HEK293 (cell line): ENCODE measurements at regions not wholly inside any gene's neighbourhood (a gene's known extent, or its start where the extent isn't known, plus 50 kb on each side); places are given as distances from the start of the nearest gene placed in this dataset.

Experiments used
- CTCF ChIA-PET: fragments of 350-600 bp; formaldehyde crosslinking; extraction: SDS; loops from one replicate; lab custom pipeline; 2021; ENCODE audit warnings: antibody characterized with exemption; lab: Yijun Ruan, JAX
- POLR2A ChIA-PET: fragments of 300-600 bp; formaldehyde crosslinking; extraction: SDS; loops from one replicate; lab custom pipeline; 2020; ENCODE audit warnings: antibody characterized with exemption, inconsistent platforms; lab: Yijun Ruan, JAX
- H3K27ac ChIP-seq: fragments of 200-500 bp; sonication (Bioruptor generic); 2 replicates; pipeline ENCODE4 v1.5.1; 2014; ENCODE audit warnings: low read depth, low read length, control low read depth, inconsistent platforms; ENCODE audit errors: extremely low read depth
- H3K36me3 ChIP-seq, 2 experiments: fragments of 200-500 bp in 1 of 2; sonication (Bioruptor generic) in 1 of 2; 1 replicate in 1 of 2; 2 replicates in 1 of 2; pipeline ENCODE4 v1.5.1; 2014 to 2017; ENCODE audit warnings: inconsistent platforms in 2 of 2, low read length in 2 of 2; ENCODE audit not compliant: control insufficient read depth in 2 of 2, insufficient read depth in 1 of 2
- H3K4me1 ChIP-seq: fragments of 200-500 bp; sonication (Bioruptor generic); 2 replicates; pipeline ENCODE4 v1.5.1; 2014; ENCODE audit warnings: mild to moderate bottlenecking, low read length, inconsistent platforms; ENCODE audit not compliant: control insufficient read depth, insufficient read depth
- H3K4me3 ChIP-seq: 2 replicates; pipeline ENCODE4 v1.5.1; 2011; ENCODE audit warnings: low read depth, mild to moderate bottlenecking, control low read depth, low read length, moderate library complexity
- H3K9me3 ChIP-seq: fragments of 200-500 bp; sonication (Bioruptor generic); 2 replicates; pipeline ENCODE4 v1.5.1; 2014; ENCODE audit warnings: low read depth, low read length, inconsistent platforms; ENCODE audit not compliant: control insufficient read depth, insufficient read depth
- CTCF ChIP-seq: fragments of 450-650 bp; formaldehyde crosslinking; IDR thresholded peaks from 2 replicates; pipeline ENCODE4 v1.5.1; 2016; ENCODE audit warnings: missing biosample characterization, missing genetic modification characterization
- ELK4 ChIP-seq: IDR thresholded peaks from 2 replicates; pipeline ENCODE4 v1.6.1; 2011; ENCODE audit warnings: mild to moderate bottlenecking, low read depth, low read length, borderline replicate concordance
- HIC1 ChIP-seq: fragments of 450-650 bp; formaldehyde crosslinking; IDR thresholded peaks from 2 replicates; pipeline ENCODE4 v1.5.1; 2016; ENCODE audit warnings: missing biosample characterization, missing genetic modification characterization
- PRDM10 ChIP-seq: fragments of 450-650 bp; formaldehyde crosslinking; IDR thresholded peaks from 2 replicates; pipeline ENCODE4 v1.5.1; 2016; ENCODE audit warnings: missing biosample characterization, missing genetic modification characterization
- SALL2 ChIP-seq: fragments of 450-650 bp; formaldehyde crosslinking; IDR thresholded peaks from 2 replicates; pipeline ENCODE4 v1.5.0; 2017; ENCODE audit warnings: missing biosample characterization, mild to moderate bottlenecking, missing genetic modification characterization, borderline replicate concordance
- SP7 ChIP-seq: fragments of 450-650 bp; formaldehyde crosslinking; IDR thresholded peaks from 2 replicates; pipeline ENCODE4 v1.5.1; 2016; ENCODE audit warnings: missing biosample characterization, missing genetic modification characterization
- ZBTB49 ChIP-seq: fragments of 450-650 bp; formaldehyde crosslinking; IDR thresholded peaks from 2 replicates; pipeline ENCODE4 v1.5.1; 2016; ENCODE audit warnings: missing biosample characterization, missing genetic modification characterization, low read depth
- ZFP37 ChIP-seq: fragments of 450-650 bp; formaldehyde crosslinking; IDR thresholded peaks from 2 replicates; pipeline ENCODE4 v1.5.1; 2016; ENCODE audit warnings: missing biosample characterization, missing genetic modification characterization
- ZNF155 ChIP-seq: fragments of 450-650 bp; formaldehyde crosslinking; IDR thresholded peaks from 2 replicates; pipeline ENCODE4 v1.5.1; 2016; ENCODE audit warnings: missing biosample characterization, missing genetic modification characterization
- ZNF18 ChIP-seq: fragments of 450-650 bp; formaldehyde crosslinking; IDR thresholded peaks from 2 replicates; pipeline ENCODE4 v1.5.1; 2016; ENCODE audit warnings: missing biosample characterization, missing genetic modification characterization
- ZNF2 ChIP-seq: fragments of 450-650 bp; formaldehyde crosslinking; IDR thresholded peaks from 2 replicates; pipeline ENCODE4 v1.5.1; 2016; ENCODE audit warnings: missing biosample characterization, missing genetic modification characterization
- ZNF514 ChIP-seq: fragments of 450-650 bp; formaldehyde crosslinking; IDR thresholded peaks from 2 replicates; pipeline ENCODE4 v1.5.1; 2016; ENCODE audit warnings: missing biosample characterization, missing genetic modification characterization
- ZNF558 ChIP-seq: fragments of 450-650 bp; formaldehyde crosslinking; IDR thresholded peaks from 2 replicates; pipeline ENCODE4 v1.5.1; 2016; ENCODE audit warnings: missing biosample characterization, missing genetic modification characterization
- ZNF560 ChIP-seq: fragments of 450-650 bp; formaldehyde crosslinking; IDR thresholded peaks from 2 replicates; pipeline ENCODE4 v1.5.1; 2017; ENCODE audit warnings: missing biosample characterization, missing genetic modification characterization, borderline replicate concordance
- ZNF629 ChIP-seq: fragments of 450-650 bp; formaldehyde crosslinking; IDR thresholded peaks from 2 replicates; pipeline ENCODE4 v1.5.1; 2017; ENCODE audit warnings: missing biosample characterization, missing genetic modification characterization
- ZNF654 ChIP-seq: fragments of 450-650 bp; formaldehyde crosslinking; IDR thresholded peaks from 2 replicates; pipeline ENCODE4 v1.5.1; 2016; ENCODE audit warnings: low read depth, missing biosample characterization, missing genetic modification characterization
- ZNF660 ChIP-seq: fragments of 450-650 bp; IDR thresholded peaks from 2 replicates; pipeline ENCODE4 v1.5.1; 2018; ENCODE audit warnings: missing biosample characterization, mild to moderate bottlenecking, missing genetic modification characterization
- ZNF664 ChIP-seq: fragments of 450-650 bp; formaldehyde crosslinking; IDR thresholded peaks from 2 replicates; pipeline ENCODE4 v1.5.1; 2016; ENCODE audit warnings: missing biosample characterization, missing genetic modification characterization

GRCh38 chr7:148939128-148939755, 55.2 kb upstream of the EZH2 start (continued):
- TF ChIP-seq PRDM10 (tag by site-specific recombination) = peak; percentile 43; the same call in 1 of the 2 replicates
- no peak for TF ChIP-seq ZNF560 (tag by site-specific recombination)

- Histone ChIP-seq H3K4me1 (no peaks in the 10 kb centered on the region), H3K4me3 (no peak overlapping the region), H3K27ac (no peak overlapping the region), H3K9me3 (no peaks in the 10 kb centered on the region), H3K36me3 (no peaks in the 10 kb centered on the region)
- TF ChIP-seq CTCF (no peak), ZBTB49 (tag by site-specific recombination) (no peak), HIC1 (tag by site-specific recombination) (no peak), ZNF2 (no peak), ZNF155 (tag by site-specific recombination) (no peak), ZFP37 (tag by site-specific recombination) (no peak), SALL2 (tag by site-specific recombination) (no peak), ZNF514 (tag by site-specific recombination) (no peak), ZNF660 (tag by site-specific recombination) (no peak), ELK4 (no peak), ZNF664 (tag by site-specific recombination) (no peak), ZNF654 (tag by site-specific recombination) (no peak), ZNF629 (tag by site-specific recombination) (no peak), ZNF18 (tag by site-specific recombination) (no peak), SP7 (no peak), ZNF558 (tag by site-specific recombination) (no peak)
- ChIA-PET CTCF (no interaction called here), POLR2A (no interaction called here)
Observed at GRCh38 chr7:148935451-148935850, 51.4 kb upstream of the EZH2 start.
